ENCODE measurements at regions not wholly inside any gene's neighbourhood (a gene's known extent, or its start where the extent isn't known, plus 50 kb on each side); places are given as distances from the start of the nearest gene placed in this dataset.

- Histone ChIP-seq H3K4me1 (no peaks in the 10 kb centered on the region), H3K27ac (no peak overlapping the region), H3K4me3 (no peak overlapping the region), H3K36me3 (ENCODE audit: insufficient read depth in 1 of 2, low read depth in 1 of 2) (no peaks in the 10 kb centered on the region), H3K9me3 (no peaks in the 10 kb centered on the region), H3K27me3 (ENCODE audit: insufficient read depth in 3 of 3, low read length in 2 of 3) (no peaks in the 10 kb centered on the region)
- WGBS, 3 donors, result 32 to 48% (median 33%) methylated on average over 2 of the region's 2 CpGs
- DNase-seq (no peak), ATAC-seq (no peak)
- intact Hi-C loops (cut with DNase I), result no loop called here
- TF ChIP-seq CTCF (IDR thresholded peaks at IDR 0.05), result no peak
Observed at GRCh38 chr4:24664956-24665355, 80.6 kb upstream of the DHX15 start.

- no peak for ATAC-seq
- intact Hi-C loops (cut with DNase I), result no loop called here
- Histone ChIP-seq H3K27me3 (ENCODE audit: insufficient read depth in 3 of 3, low read length in 2 of 3) (no peaks in the 10 kb centered on the region), H3K27ac (no peak overlapping the region), H3K4me1 (no peaks in the 10 kb centered on the region), H3K4me3 (no peak overlapping the region), H3K9me3 (no peaks in the 10 kb centered on the region), H3K36me3 (ENCODE audit: insufficient read depth in 1 of 2, low read depth in 1 of 2) (no peaks in the 10 kb centered on the region)
- WGBS, 3 donors, result 31 to 56% (median 33%) methylated on average over 3 of the region's 3 CpGs
- TF ChIP-seq CTCF (IDR thresholded peaks at IDR 0.05), result no peak
- no peak for DNase-seq
Observed at GRCh38 chr4:24666316-24666715, 82.0 kb upstream of the DHX15 start.

GRCh38 chr4:24666816-24667477, 82.6 kb upstream of the DHX15 start:
- WGBS, 3 donors, result 89 to 94% (median 90%) methylated on average over 5 of the region's 5 CpGs
- Histone ChIP-seq H3K36me3 (ENCODE audit: insufficient read depth in 1 of 2, low read depth in 1 of 2) (no peaks in the 10 kb centered on the region), H3K27me3 (ENCODE audit: insufficient read depth in 3 of 3, low read length in 2 of 3) (no peaks in the 10 kb centered on the region), H3K9me3 (no peaks in the 10 kb centered on the region), H3K27ac (no peak overlapping the region), H3K4me1 (no peaks in the 10 kb centered on the region), H3K4me3 (no peak overlapping the region)
- no peak for DNase-seq
- no peak for ATAC-seq
- no peak for TF ChIP-seq CTCF (IDR thresholded peaks at IDR 0.05)
- intact Hi-C loops (cut with DNase I), result no loop called here

- no peak for ATAC-seq
- Histone ChIP-seq H3K4me3 (no peak overlapping the region), H3K4me1 (no peaks in the 10 kb centered on the region), H3K27ac (no peak overlapping the region), H3K9me3 (no peaks in the 10 kb centered on the region), H3K27me3 (ENCODE audit: insufficient read depth in 3 of 3, low read length in 2 of 3) (no peaks in the 10 kb centered on the region), H3K36me3 (ENCODE audit: insufficient read depth in 1 of 2, low read depth in 1 of 2) (no peaks in the 10 kb centered on the region)
- WGBS, 3 donors, result 66 to 79% (median 68%) methylated on average over 10 of the region's 10 CpGs
- intact Hi-C loops (cut with DNase I), result no loop called here
- TF ChIP-seq CTCF (IDR thresholded peaks at IDR 0.05), result no peak
- DNase-seq, result no peak
Observed at GRCh38 chr4:24668956-24669355, 84.6 kb upstream of the DHX15 start.

- intact Hi-C loops (cut with DNase I), result no loop called here
- Histone ChIP-seq H3K4me3 (no peak overlapping the region), H3K36me3 (ENCODE audit: insufficient read depth in 1 of 2, low read depth in 1 of 2) (no peaks in the 10 kb centered on the region), H3K4me1 (no peaks in the 10 kb centered on the region), H3K27me3 (ENCODE audit: insufficient read depth in 3 of 3, low read length in 2 of 3) (no peaks in the 10 kb centered on the region), H3K9me3 (no peaks in the 10 kb centered on the region), H3K27ac (no peak overlapping the region)
- 96 to 98% (median 97%) methylated on average over 6 of the region's 6 CpGs for WGBS, 3 donors
- DNase-seq (no peak), ATAC-seq (no peak)
- TF ChIP-seq CTCF (IDR thresholded peaks at IDR 0.05), result no peak
Observed at GRCh38 chr4:24669751-24670150, 85.4 kb upstream of the DHX15 start.
